ENCODE measurements at regions not wholly inside any gene's neighbourhood (a gene's known extent, or its start where the extent isn't known, plus 50 kb on each side); places are given as distances from the start of the nearest gene placed in this dataset.

GRCh38 chr2:117085737-117086136, 728.8 kb upstream of the DDX18 start:
- DNase-seq, result no peak

DNA sequence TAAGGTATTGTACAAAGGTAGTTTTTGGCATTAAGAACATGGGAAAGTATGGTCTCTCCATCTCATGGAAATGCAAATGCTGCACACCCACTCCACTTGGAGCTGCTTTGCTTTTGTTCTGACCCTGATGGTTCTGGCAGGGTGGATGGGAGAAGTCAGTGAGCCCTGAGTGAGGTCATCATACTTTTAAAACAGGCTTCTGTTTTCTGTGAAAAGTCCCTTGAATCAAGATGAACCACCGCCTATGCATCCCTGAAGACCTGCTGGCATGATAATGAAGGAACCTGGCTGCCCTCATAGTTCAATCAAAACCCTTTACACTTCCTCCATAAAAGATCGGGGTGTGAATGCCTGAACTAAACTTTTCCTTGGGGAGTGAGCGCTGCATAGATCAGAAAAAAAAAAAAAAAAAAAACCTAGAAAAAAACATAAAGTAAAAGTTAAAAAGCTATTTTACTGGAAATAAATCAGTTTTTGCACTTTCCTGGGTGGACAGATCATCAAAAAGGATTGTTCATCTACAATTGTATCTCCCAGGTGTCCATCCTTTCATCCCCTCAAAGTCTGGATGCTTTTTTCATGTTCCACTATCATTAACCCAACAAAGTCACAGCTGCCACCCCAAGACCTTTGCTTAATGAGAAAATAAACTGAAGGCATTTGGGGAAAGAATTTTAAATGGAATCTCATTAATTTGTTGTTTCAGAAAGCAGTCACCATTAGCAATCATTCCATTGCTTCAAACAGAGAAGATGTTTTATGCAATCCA, 728.1 kb upstream of the DDX18 start:
- DNase-seq, result no peak

DNA sequence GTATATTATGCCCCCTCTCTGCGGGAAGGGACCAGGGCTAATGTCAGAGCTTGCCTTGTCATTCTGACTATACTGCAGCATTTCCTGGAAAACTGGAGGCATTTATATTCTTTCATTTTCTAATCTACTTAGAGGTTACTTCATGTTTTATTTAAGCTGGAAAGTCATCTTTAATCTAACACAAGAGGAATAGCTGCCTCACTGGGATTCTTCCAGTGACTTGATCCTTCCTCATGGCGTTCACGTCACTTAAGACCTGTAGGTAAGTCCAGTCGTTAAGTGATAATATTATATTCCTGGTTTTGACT, 727.6 kb upstream of the DDX18 start:
- DNase-seq, result no peak

DNA sequence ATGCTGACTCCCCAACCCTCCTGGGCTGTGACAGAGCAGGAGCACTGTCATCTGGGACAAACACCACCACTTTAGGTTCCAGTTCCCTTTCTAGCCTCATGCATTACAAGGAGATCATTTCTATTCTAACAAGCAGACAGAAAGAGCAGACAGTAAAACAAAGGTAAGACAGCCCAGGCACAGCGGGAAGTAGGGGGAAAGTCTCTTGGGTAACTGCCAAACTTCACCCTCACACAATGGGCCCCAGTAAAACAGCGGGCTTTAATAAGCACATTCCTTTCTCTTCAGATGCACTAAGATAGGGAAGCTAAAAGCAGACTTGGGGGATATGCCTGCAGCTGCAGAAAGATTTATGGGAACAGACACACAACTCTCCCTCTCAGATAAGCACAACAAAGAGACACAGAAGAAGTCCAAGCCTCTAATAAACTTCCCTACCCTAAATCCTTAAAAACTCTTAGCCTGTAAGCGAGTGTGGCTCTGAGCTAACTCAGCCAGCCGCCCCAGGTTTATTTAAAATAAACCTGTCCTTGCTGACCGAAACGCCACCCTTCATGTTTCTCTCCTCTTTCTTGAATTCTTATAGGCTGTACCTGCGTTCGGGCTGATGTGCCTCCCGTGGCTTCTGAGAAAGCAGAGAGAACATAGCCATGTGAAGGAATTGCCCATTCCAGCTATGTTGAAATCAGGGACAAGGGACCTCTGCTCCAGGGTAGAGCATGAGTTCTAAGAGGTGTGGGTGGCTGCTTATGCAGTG, 726.8 kb upstream of the DDX18 start:
- no peak for DNase-seq

DNA sequence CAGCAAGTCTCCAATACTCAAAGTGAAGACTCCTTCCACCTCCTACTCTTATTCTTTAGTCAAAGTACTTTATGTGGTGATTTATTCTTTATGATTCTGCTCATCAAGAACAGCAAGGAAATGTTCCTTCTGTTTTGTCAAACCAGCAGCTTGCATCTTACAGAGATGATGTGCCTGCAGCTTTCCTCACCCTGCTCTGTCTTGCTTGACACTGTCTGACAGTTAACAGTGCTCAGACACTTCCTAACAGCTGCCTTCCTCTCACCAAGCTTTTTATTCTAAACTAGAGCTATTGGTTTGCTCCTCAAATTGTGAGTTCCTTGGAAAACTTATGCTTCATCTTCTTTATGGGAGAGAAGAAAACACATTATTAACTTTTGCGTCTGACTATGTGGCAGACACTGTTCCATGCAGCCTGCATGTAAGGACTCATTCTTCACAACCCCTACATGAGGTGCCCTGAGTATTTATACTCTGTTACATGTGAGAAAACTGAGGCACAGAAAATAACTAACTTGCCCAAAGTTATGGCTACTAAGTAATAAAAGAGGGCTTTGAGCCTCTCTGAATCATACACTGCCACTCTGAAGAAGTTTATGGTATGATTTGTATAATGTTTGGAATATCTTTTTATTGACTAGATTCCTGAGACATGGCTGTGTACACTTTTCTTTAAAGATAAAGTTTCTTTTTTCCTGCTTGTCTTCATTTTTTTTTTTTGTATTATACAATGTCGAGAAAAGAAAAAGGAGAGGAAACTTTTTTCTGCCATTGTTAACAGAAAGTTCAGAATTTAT, 723.3 kb upstream of the DDX18 start:
- DNase-seq, result no peak

DNA sequence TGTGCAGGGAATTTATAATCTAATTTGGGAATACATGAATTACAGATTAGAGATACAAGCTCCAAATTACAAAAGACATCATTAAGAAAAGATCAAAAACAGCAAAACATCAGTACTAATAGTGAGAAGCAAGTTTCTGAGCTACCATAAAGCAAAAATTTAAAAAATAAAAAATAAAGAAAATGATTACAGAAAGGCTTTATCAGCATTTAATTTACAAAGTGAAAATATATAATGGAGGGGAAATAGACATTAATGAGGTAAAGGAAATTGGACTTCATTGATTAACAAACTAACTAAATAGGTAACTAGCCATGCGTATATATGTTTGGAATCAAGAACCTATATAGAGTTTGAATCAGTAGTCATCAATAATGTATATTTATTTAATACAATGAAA, 712.9 kb upstream of the DDX18 start:
- DNase-seq, result no peak

- no peak for DNase-seq
Observed at GRCh38 chr2:117108741-117109267, 705.7 kb upstream of the DDX18 start.

DNA sequence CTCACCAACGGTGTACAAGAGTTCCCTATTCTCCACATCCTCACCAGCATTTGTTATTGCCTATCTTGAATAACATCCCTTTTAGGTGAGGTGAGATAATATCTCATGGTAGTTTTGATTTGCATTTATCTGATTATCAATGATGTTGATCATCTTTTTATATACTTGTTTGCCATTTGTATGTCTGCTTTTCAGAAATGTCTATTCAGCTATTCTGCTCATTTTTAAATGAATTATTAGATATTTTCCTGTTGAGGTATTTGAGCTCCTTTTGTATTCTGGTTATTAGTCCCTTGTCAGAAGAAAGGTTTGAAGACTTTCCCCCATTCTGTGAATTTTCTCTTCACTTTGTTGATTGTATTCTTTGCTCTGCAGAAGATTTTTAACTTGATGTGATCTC, 695.5 kb upstream of the DDX18 start:
- DNase-seq, result no peak

DNA sequence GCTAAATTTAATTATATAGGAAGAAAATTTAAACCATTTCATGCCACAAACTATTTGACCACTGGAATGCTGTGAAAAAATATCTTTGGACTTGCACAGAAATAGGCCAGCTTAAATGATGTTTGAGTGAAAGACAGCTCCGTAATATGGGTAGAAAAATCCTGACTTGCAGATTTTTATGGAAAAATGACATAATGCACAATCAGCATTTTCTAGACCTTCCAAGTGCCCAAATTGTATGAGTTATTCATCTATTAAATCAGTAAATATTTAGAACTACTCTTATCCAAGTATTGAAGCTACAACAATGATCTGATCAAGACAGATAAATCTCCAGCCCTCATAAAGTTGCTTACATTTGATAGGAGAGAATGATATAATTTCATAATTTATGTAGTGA, 691.1 kb upstream of the DDX18 start:
- DNase-seq, result no peak

DNA sequence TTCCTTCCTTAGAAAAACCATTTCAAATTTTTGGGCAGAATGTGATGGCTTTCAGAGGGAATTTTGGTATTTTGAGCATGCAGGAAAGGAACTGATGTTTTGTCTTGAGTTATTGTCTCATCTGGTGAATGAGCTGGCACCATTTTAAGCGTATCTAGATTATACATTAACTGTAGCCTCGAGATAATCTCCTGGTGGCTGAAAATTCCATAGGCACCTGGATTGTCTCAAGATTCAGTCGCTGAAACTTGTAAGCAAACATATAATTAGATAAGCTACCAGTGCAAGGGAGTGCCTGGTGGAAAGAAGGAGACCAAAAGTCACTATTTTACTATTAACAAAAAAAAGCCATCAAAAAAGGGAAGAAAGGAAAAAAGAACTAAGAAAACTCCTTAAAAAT, 687.8 kb upstream of the DDX18 start:
- no peak for DNase-seq

- DNase-seq, result no peak
Observed at GRCh38 chr2:117127680-117128079, 686.8 kb upstream of the DDX18 start.

DNA sequence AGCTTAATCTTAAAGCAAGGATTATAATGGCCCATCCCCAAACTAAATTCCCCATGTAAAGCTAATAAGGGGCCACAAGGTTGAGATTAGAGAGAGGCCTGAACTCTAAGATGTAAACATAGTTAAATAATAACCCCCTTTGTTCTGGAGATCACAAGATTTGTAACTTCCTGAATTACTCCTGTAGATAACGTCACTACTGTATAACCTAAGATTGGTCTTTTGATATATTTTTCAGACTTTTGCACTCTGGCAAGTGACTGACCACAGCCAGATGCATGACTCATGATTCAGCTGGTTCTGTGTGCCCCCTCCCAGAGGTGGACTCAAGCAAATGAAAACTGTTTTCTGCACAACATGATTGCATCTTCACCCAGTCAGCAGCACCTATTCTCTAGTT, 686.0 kb upstream of the DDX18 start:
- no peak for DNase-seq

GRCh38 chr2:117137371-117137770, 677.1 kb upstream of the DDX18 start:
- no peak for DNase-seq

- DNase-seq, result no peak
Observed at GRCh38 chr2:117169036-117169765, 645.3 kb upstream of the DDX18 start.

GRCh38 chr2:117170897-117171296, 643.6 kb upstream of the DDX18 start:
- DNase-seq, result no peak

DNA sequence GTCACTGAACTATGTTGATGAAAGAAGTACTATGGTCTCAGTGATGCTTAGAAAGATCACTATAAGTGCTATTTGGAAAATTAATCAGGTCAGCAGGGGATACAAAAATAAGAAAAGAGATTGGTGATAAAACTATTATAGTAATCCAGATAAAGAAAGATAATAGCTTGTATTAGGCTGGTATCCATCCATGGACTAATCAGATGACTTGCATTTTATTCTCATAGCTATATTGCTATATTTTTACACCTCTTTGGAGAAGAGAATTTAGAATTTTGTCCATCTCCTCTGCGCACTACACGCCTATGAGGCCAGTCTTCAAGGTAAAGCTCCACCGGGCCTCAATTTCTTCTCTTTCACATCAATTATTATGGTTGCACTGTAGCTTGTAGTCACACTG, 635.1 kb upstream of the DDX18 start:
- no peak for DNase-seq

DNA sequence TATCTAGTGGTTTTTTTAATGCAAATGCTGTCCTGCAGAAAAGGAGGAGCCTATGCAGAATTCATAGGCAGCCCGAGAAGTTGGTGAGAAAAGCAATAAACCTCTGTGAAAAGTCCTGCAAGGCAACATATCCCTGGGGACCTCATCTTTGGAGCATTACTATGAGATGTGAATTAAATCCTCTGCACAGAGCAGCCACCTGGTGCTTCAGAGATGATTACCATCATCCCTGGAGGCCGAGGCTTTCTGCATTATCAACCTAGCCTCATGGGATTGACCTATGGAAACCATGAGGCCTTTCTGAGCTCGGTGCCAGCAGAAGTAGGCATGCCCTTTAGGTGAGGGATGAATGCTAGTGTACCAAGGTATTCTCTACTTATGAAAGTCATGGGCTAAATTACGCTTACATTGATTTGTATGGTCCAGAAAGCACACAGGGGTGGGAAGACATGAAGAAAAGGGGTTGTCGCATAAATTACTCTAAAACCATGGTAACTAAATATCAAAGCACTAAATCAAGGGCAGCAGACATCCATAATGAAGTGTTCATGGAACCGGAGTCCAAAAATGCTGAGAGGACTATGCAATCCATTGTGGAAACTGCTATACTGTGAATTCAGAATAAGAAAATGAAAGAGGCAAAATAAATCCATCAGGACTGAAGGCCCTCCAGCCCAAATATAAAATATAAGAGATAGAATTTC, 623.5 kb upstream of the DDX18 start:
- no peak for DNase-seq

GRCh38 chr2:117195381-117195780, 619.1 kb upstream of the DDX18 start:
- no peak for DNase-seq

DNA sequence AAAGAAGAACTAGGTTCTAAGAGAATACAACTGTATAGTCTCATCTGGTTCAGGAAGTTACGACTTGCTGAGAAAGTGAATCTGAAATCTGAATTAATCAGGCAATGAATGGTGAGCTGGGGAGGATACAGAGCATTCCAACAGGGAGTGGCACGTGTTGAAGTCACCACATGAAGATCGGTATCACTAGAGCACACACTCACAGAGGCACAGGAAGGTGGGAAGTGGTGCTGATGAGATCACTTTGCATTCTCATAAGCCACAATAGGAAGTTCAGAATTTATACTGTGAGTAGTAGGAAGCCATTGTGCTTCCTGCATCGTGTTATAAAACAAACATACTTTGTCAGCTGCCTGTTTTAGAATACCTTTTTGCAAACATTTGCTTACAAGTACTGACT, 615.0 kb upstream of the DDX18 start:
- DNase-seq, result no peak

DNA sequence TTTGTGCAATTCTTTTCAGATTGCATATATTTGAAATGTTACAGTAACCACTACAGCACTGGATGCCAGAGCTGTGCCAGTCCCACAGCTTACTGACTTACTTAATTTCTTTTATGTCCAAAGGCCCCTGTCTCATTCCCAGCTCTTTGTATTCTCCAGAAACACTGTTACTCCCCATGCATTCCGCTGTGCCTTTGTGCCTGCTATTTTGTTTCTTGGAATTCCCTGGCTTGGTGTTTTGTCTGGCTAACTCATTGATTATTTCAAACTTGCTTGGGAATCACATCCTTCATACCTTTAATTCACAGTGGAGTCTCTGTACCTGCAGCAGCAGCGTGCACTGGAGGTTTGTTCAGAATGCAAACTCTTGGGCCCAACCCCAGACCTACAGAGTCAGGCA, 601.9 kb upstream of the DDX18 start:
- no peak for DNase-seq

GRCh38 chr2:117217145-117217544, 597.3 kb upstream of the DDX18 start:
- no peak for DNase-seq

DNA sequence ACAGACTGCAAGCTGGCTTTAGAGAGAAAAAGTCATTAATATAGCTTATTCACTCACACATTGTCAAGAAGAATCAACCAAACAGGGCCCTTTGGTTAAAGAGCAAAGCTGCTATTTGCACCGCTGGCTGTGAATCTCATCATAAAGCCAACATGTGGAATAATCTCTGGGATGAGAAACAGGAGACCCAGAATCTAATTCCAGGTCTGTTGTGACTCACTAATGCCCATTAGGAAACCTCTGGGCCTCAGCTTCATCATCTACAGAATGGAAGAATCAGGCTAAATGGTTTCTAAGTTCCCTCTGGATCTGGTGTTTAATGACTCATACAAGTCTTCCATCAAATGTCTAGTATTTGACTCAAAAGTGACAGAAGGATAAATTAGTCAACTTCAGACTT, 591.7 kb upstream of the DDX18 start:
- no peak for DNase-seq

Data from T-helper 2 cell (primary cell).